Panc1 (cell line): ENCODE measurements at regions not wholly inside any gene's neighbourhood (a gene's known extent, or its start where the extent isn't known, plus 50 kb on each side); places are given as distances from the start of the nearest gene placed in this dataset.

Experiments used
- ATAC-seq: fragments of 200-7000 bp; cut with Tn5 transposase; 2 replicates; pipeline ENCODE4 v1.9.1; 2020; ENCODE audit warnings: mild to moderate bottlenecking, moderate library complexity
- BruUV-seq: library from RNA; stranded (reverse); fragments of 400-500 nt; replicated peaks from 2 replicates; lab custom pipeline; 2021; lab: Mats Ljungman, UMichigan
- CTCF ChIA-PET: fragments of 300-600 bp; sonication (Branson Sonifier 250); formaldehyde crosslinking; loops from one replicate; lab custom pipeline; 2022; ENCODE audit warnings: antibody characterized with exemption; lab: Charles Lee
- POLR2A ChIA-PET: fragments of 300-600 bp; sonication (Branson Sonifier 250); formaldehyde crosslinking; loops from one replicate; lab custom pipeline; 2022; ENCODE audit warnings: antibody characterized with exemption; lab: Charles Lee
- DNase-seq: peaks from one replicate; pipeline ENCODE4 v3.0.0-alpha.2; 2010; ENCODE audit warnings: low read depth, low spot score
- H3K27ac ChIP-seq: 2 replicates; pipeline ENCODE4 v1.5.1; 2011; ENCODE audit warnings: mild to moderate bottlenecking, low read length, inconsistent platforms
- H3K27me3 ChIP-seq: fragments of 200-500 bp; sonication (Bioruptor generic); 2 replicates; pipeline ENCODE4 v1.6.0; 2014; ENCODE audit warnings: low read length, inconsistent platforms; ENCODE audit not compliant: control insufficient read depth, insufficient read depth
- H3K36me3 ChIP-seq: fragments of 200-500 bp; sonication (Bioruptor generic); 2 replicates; pipeline ENCODE4 v1.5.1; 2014; ENCODE audit warnings: inconsistent platforms, mild to moderate bottlenecking, low read length, moderate library complexity; ENCODE audit not compliant: control insufficient read depth, insufficient read depth
- H3K4me1 ChIP-seq: 2 replicates; pipeline ENCODE4 v1.5.1; 2011; ENCODE audit warnings: inconsistent platforms, mild to moderate bottlenecking, low read length, moderate library complexity; ENCODE audit not compliant: control insufficient read depth, insufficient read depth
- H3K4me3 ChIP-seq, 2 experiments: 2 replicates each; pipeline ENCODE4 v1.5.1; 2011 to 2012; ENCODE audit warnings: low read depth in 2 of 2, low read length in 2 of 2, mild to moderate bottlenecking in 2 of 2, inconsistent platforms in 1 of 2, moderate library complexity in 1 of 2
- H3K9me3 ChIP-seq: fragments of 200-500 bp; sonication (Bioruptor generic); 2 replicates; pipeline ENCODE4 v1.5.1; 2014; ENCODE audit warnings: low read depth, mild to moderate bottlenecking, inconsistent platforms, low read length, moderate library complexity; ENCODE audit not compliant: control insufficient read depth, insufficient read depth
- POLR2AphosphoS5 ChIP-seq: IDR thresholded peaks from 2 replicates; pipeline ENCODE4 v1.6.1; 2012; ENCODE audit warnings: mild to moderate bottlenecking, low read depth, low read length, moderate library complexity
- SIN3A ChIP-seq: IDR thresholded peaks from 2 replicates; pipeline ENCODE4 v1.6.1; 2012; ENCODE audit warnings: low read depth, mild to moderate bottlenecking, low read length, moderate library complexity, borderline replicate concordance; ENCODE audit not compliant: insufficient read depth
- TCF7L2 ChIP-seq: IDR thresholded peaks from 2 replicates; pipeline ENCODE4 v1.6.1; 2011; ENCODE audit warnings: mild to moderate bottlenecking, low read depth, low read length, inconsistent platforms
- in situ Hi-C: cut with HindIII; loops from 2 replicates; pipeline ENCODE4 v1.10.0; 2016; ENCODE audit warnings: low sequenced_read_pairs, low pct_unique_long_range_greater_than_20kb
- intact Hi-C: fragments of 100-400 bp; cut with micrococcal nuclease; formaldehyde crosslinking; loops from one replicate; pipeline ENCODE4 v1.10.0; 2022; ENCODE audit not compliant: unreplicated experiment
- TF ChIP-seq, protein P1 (sequence below), 2 experiments: IDR thresholded peaks; 2 replicates each; pipeline ENCODE4 v1.6.1; 2011 to 2012; ENCODE audit warnings: low read depth in 2 of 2, control low read depth in 1 of 2, low read length in 1 of 2, mild to moderate bottlenecking in 1 of 2, moderate library complexity in 1 of 2; ENCODE audit not compliant: insufficient read depth in 1 of 2
- TF ChIP-seq, protein P2 (sequence below): fragments of 450-650 bp; IDR thresholded peaks from 2 replicates; pipeline ENCODE4 v1.5.1; 2017; ENCODE audit warnings: mild to moderate bottlenecking

DNA sequence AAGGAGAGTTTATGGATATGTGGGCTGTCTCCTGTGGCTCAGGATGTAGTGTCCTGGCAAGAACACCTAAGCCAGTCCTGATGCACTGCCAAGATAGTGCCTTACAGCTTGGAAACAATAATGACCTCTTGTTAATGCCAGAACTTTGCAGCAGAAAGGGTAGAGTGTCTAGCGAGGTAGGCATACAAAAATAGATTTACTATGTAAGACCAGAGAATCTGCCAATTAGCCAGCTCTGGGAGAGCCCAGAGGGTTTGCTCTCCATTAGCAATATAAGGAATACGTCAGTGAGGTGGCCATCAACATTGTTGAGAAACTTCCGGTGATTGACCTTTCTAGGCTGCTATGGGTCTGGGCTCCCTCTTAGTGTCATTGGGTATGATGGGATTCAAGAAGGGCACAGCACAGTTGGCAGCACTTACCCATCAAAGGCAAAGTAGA lies 178.5 kb upstream of the GALNT2 start:
- Histone ChIP-seq H3K36me3 (no peaks in the 10 kb centered on the region), H3K27me3 (peaks cover 16% of the 10 kb centered on the region), H3K27ac (no peak overlapping the region), H3K9me3 (no peaks in the 10 kb centered on the region), H3K4me1 (no peaks in the 10 kb centered on the region), H3K4me3 (no peak overlapping the region)
- no TSS peak for BruUV-seq
- TF ChIP-seq, protein P1, sequence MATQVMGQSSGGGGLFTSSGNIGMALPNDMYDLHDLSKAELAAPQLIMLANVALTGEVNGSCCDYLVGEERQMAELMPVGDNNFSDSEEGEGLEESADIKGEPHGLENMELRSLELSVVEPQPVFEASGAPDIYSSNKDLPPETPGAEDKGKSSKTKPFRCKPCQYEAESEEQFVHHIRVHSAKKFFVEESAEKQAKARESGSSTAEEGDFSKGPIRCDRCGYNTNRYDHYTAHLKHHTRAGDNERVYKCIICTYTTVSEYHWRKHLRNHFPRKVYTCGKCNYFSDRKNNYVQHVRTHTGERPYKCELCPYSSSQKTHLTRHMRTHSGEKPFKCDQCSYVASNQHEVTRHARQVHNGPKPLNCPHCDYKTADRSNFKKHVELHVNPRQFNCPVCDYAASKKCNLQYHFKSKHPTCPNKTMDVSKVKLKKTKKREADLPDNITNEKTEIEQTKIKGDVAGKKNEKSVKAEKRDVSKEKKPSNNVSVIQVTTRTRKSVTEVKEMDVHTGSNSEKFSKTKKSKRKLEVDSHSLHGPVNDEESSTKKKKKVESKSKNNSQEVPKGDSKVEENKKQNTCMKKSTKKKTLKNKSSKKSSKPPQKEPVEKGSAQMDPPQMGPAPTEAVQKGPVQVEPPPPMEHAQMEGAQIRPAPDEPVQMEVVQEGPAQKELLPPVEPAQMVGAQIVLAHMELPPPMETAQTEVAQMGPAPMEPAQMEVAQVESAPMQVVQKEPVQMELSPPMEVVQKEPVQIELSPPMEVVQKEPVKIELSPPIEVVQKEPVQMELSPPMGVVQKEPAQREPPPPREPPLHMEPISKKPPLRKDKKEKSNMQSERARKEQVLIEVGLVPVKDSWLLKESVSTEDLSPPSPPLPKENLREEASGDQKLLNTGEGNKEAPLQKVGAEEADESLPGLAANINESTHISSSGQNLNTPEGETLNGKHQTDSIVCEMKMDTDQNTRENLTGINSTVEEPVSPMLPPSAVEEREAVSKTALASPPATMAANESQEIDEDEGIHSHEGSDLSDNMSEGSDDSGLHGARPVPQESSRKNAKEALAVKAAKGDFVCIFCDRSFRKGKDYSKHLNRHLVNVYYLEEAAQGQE (IDR thresholded peaks at IDR 0.05; ENCODE audit: insufficient read depth in 1 of 2, low read depth in 2 of 2, low read length in 1 of 2) = no peak
- TF ChIP-seq SIN3A = no peak
- no peak for TF ChIP-seq TCF7L2
- TF ChIP-seq, protein P2, sequence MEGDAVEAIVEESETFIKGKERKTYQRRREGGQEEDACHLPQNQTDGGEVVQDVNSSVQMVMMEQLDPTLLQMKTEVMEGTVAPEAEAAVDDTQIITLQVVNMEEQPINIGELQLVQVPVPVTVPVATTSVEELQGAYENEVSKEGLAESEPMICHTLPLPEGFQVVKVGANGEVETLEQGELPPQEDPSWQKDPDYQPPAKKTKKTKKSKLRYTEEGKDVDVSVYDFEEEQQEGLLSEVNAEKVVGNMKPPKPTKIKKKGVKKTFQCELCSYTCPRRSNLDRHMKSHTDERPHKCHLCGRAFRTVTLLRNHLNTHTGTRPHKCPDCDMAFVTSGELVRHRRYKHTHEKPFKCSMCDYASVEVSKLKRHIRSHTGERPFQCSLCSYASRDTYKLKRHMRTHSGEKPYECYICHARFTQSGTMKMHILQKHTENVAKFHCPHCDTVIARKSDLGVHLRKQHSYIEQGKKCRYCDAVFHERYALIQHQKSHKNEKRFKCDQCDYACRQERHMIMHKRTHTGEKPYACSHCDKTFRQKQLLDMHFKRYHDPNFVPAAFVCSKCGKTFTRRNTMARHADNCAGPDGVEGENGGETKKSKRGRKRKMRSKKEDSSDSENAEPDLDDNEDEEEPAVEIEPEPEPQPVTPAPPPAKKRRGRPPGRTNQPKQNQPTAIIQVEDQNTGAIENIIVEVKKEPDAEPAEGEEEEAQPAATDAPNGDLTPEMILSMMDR = no peak
- no peak for TF ChIP-seq POLR2AphosphoS5
- CTCF ChIA-PET = no interaction called here
- POLR2A ChIA-PET = no interaction called here
- intact Hi-C loops (no loop called here), in situ Hi-C loops (no loop called here)
- no peak for ATAC-seq
- DNase-seq = no peak

DNA sequence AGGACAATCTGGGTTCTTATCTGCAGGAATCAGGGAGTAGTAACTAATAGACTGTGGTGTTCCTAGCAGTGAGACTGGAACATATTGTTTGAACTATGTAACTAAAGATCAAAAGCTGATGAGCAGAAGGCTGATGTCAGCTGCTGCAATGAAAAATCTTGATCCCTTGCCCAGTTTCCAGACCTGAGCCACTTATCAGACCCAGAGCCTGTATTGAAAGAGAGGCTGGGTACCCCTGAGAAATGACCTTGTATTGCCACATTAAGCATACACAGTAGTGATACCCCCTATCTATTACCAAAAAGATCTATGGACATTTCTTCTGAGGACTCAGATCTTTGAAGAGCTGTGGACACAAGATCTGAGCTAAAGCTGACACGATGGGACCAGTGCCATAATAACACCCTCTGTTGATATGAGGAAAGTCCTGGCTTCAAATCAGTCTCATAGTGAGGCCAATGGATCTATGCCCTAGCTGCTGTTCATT lies 178.0 kb upstream of the GALNT2 start:
- no peak for ATAC-seq
- no peaks in the 10 kb centered on the region for H3K36me3 ChIP-seq
- H3K4me3 ChIP-seq = no peak overlapping the region
- H3K4me1 ChIP-seq = no peaks in the 10 kb centered on the region
- no peaks in the 10 kb centered on the region for H3K9me3 ChIP-seq
- no TSS peak for BruUV-seq
- no peak for TF ChIP-seq TCF7L2
- TF ChIP-seq, protein P1 (IDR thresholded peaks at IDR 0.05; ENCODE audit: insufficient read depth in 1 of 2, low read depth in 2 of 2, low read length in 1 of 2) = no peak
- TF ChIP-seq SIN3A = no peak
- TF ChIP-seq, protein P2 = no peak
- no peak for TF ChIP-seq POLR2AphosphoS5
- DNase-seq = no peak
- in situ Hi-C loops (no loop called here), intact Hi-C loops (no loop called here)
- ChIA-PET CTCF (interaction anchor here (0.5 kb wide), 1 partner anchor 330 kb away, joined by 3 read pairs; the partner anchor contains the start of gene ABCB10), POLR2A (no interaction called here)
- peaks cover 15% of the 10 kb centered on the region for H3K27me3 ChIP-seq
- no peak overlapping the region for H3K27ac ChIP-seq
